Retinal pigment epithelial cell (primary cell): ENCODE measurements at regions not wholly inside any gene's neighbourhood (a gene's known extent, or its start where the extent isn't known, plus 50 kb on each side); places are given as distances from the start of the nearest gene placed in this dataset.

ENCODE experiments used
- DNase-seq: peaks from one replicate; pipeline ENCODE4 v3.0.0-alpha.2; 2010; ENCODE audit warnings: low read depth
- H3K4me3 ChIP-seq: 2 replicates; pipeline ENCODE4 v1.5.1; 2011; ENCODE audit warnings: mild to moderate bottlenecking, low read length, control low read depth, moderate library complexity
- CTCF ChIP-seq: conservative IDR thresholded peaks from 2 replicates; pipeline ENCODE4 v1.5.1; 2011; ENCODE audit warnings: low read depth, low read length, control low read depth, inconsistent platforms

GRCh38 chr16:75837264-75837663, 111.0 kb upstream of the CPHXL start:
- no peak overlapping the region for H3K4me3 ChIP-seq
- TF ChIP-seq CTCF: no peak
- no peak for DNase-seq

GRCh38 chr16:75837681-75838080, 111.4 kb upstream of the CPHXL start:
- no peak overlapping the region for H3K4me3 ChIP-seq
- no peak for DNase-seq
- no peak for TF ChIP-seq CTCF

GRCh38 chr16:75841517-75841916, 115.2 kb upstream of the CPHXL start:
- TF ChIP-seq CTCF: no peak
- no peak for DNase-seq
- no peak overlapping the region for H3K4me3 ChIP-seq

- no peak for DNase-seq
- no peak for TF ChIP-seq CTCF
- no peak overlapping the region for H3K4me3 ChIP-seq
Observed at GRCh38 chr16:75847172-75847571, 120.9 kb upstream of the CPHXL start.

- TF ChIP-seq CTCF: no peak
- no peak overlapping the region for H3K4me3 ChIP-seq
- no peak for DNase-seq
Observed at GRCh38 chr16:75854152-75854551, 127.9 kb upstream of the CPHXL start.

- TF ChIP-seq CTCF: no peak
- no peak overlapping the region for H3K4me3 ChIP-seq
- DNase-seq: no peak
Observed at GRCh38 chr16:75860326-75861053, 134.2 kb upstream of the CPHXL start.

GRCh38 chr16:75861311-75862097, 135.2 kb upstream of the CPHXL start:
- TF ChIP-seq CTCF: no peak
- DNase-seq: no peak
- no peak overlapping the region for H3K4me3 ChIP-seq
